GM18870 (cell line): ENCODE measurements at regions not wholly inside any gene's neighbourhood (a gene's known extent, or its start where the extent isn't known, plus 50 kb on each side); places are given as distances from the start of the nearest gene placed in this dataset.

ENCODE experiments used
- ATAC-seq: cut with Tn5 transposase; IDR thresholded peaks from one replicate; pipeline ENCODE4 v1.9.1; 2021; ENCODE audit warnings: moderate library complexity; ENCODE audit not compliant: unreplicated experiment

GRCh38 chr2:146870691-146871090 lies 974.1 kb upstream of the ACVR2A start:
- ATAC-seq = no peak

GRCh38 chr2:146869328-146869727 lies 975.5 kb upstream of the ACVR2A start:
- no peak for ATAC-seq

GRCh38 chr2:146868051-146868450 lies 976.8 kb upstream of the ACVR2A start:
- no peak for ATAC-seq

- no peak for ATAC-seq
Observed at GRCh38 chr2:146867477-146867986, 977.3 kb upstream of the ACVR2A start.

GRCh38 chr2:146853741-146854444 lies 990.9 kb upstream of the ACVR2A start:
- no peak for ATAC-seq

- ATAC-seq = no peak
Observed at GRCh38 chr2:146852661-146853060, 992.2 kb upstream of the ACVR2A start.

GRCh38 chr2:146850746-146851145 lies 994.1 kb upstream of the ACVR2A start:
- ATAC-seq = no peak

GRCh38 chr2:146847846-146848245 lies 997.0 kb upstream of the ACVR2A start:
- no peak for ATAC-seq

- ATAC-seq = no peak
Observed at GRCh38 chr2:146844226-146844990, 1000.4 kb upstream of the ACVR2A start.

GRCh38 chr2:146837857-146838256 lies 1007.0 kb upstream of the ACVR2A start:
- no peak for ATAC-seq

- ATAC-seq = no peak
Observed at GRCh38 chr2:146826388-146826787, 1018.4 kb upstream of the ACVR2A start.

GRCh38 chr2:146821836-146822316 lies 1023.0 kb upstream of the ACVR2A start:
- no peak for ATAC-seq

GRCh38 chr2:146820672-146821071 lies 1024.2 kb upstream of the ACVR2A start:
- ATAC-seq = no peak

GRCh38 chr2:146818122-146818521 lies 1026.7 kb upstream of the ACVR2A start:
- no peak for ATAC-seq

- no peak for ATAC-seq
Observed at GRCh38 chr2:146817613-146818012, 1027.2 kb upstream of the ACVR2A start.

GRCh38 chr2:146814971-146815370 lies 1029.9 kb upstream of the ACVR2A start:
- no peak for ATAC-seq

GRCh38 chr2:146807568-146808168 lies 1037.2 kb upstream of the ACVR2A start:
- ATAC-seq = no peak

- no peak for ATAC-seq
Observed at GRCh38 chr2:146806364-146807005, 1038.3 kb upstream of the ACVR2A start.

- ATAC-seq = no peak
Observed at GRCh38 chr2:146804288-146804687, 1040.5 kb upstream of the ACVR2A start.

GRCh38 chr2:146801886-146802285 lies 1042.9 kb upstream of the ACVR2A start:
- ATAC-seq = no peak

GRCh38 chr2:146786396-146786795 lies 1058.4 kb upstream of the ACVR2A start:
- no peak for ATAC-seq
